Endothelial cell of umbilical vein (primary cell): ENCODE measurements at regions not wholly inside any gene's neighbourhood (a gene's known extent, or its start where the extent isn't known, plus 50 kb on each side); places are given as distances from the start of the nearest gene placed in this dataset.

Experiments used
- BruUV-seq: library from RNA; stranded (reverse); fragments of 400-500 nt; replicated peaks from 2 replicates; lab custom pipeline; 2021; lab: Mats Ljungman, UMichigan
- CTCF ChIA-PET: fragments of 300-600, 350-600 bp; sonication (Branson Sonifier 250); formaldehyde crosslinking; loops from one replicate; lab custom pipeline; 2021; ENCODE audit warnings: antibody characterized with exemption, inconsistent platforms; lab: Charles Lee
- POLR2A ChIA-PET: fragments of 300-600, 350-600 bp; sonication (Branson Sonifier 250); formaldehyde crosslinking; loops from one replicate; lab custom pipeline; 2021; ENCODE audit warnings: antibody characterized with exemption, inconsistent platforms; lab: Charles Lee
- DNase-seq: peaks from one replicate; pipeline ENCODE4 v3.0.0-alpha.2; 2011; ENCODE audit warnings: low read depth, low spot score
- FAIRE-seq: peaks from 2 replicates; lab custom pipeline; 2011; peaks lifted over from hg19 to GRCh38; lab: Jason Lieb, UNC
- H2AFZ ChIP-seq: 2 replicates; pipeline ENCODE4 v1.6.0; 2012; ENCODE audit warnings: low read depth, low read length, control low read depth, inconsistent platforms
- H3K27ac ChIP-seq: 2 replicates; pipeline ENCODE4 v1.5.1; 2011; ENCODE audit warnings: low read depth, mild to moderate bottlenecking, control low read depth, low read length, moderate library complexity; ENCODE audit not compliant: insufficient read depth
- H3K27me3 ChIP-seq, 2 experiments: 2 replicates each; pipeline versions ENCODE4 v1.6.0 to v1.6.1; 2011; ENCODE audit warnings: low read length in 2 of 2, mixed read lengths in 1 of 2; ENCODE audit not compliant: control insufficient read depth in 2 of 2, insufficient read depth in 2 of 2
- H3K36me3 ChIP-seq, 2 experiments: 2 replicates in 1 of 2; 3 replicates in 1 of 2; pipeline ENCODE4 v1.5.1; 2011; ENCODE audit warnings: low read length in 2 of 2, mild to moderate bottlenecking in 1 of 2, moderate library complexity in 1 of 2; ENCODE audit not compliant: control insufficient read depth in 2 of 2, insufficient read depth in 2 of 2; ENCODE audit errors: extremely low read depth in 1 of 2
- H3K4me1 ChIP-seq: 3 replicates; pipeline ENCODE4 v1.5.1; 2011; ENCODE audit warnings: mild to moderate bottlenecking, low read length; ENCODE audit not compliant: control insufficient read depth, insufficient read depth; ENCODE audit errors: extremely low read depth
- H3K4me2 ChIP-seq: 2 replicates; pipeline ENCODE4 v1.6.1; 2011; ENCODE audit warnings: low read length, control low read depth, mixed read lengths; ENCODE audit not compliant: insufficient read depth
- H3K4me3 ChIP-seq, 3 experiments: fragments of 200-600 bp in 1 of 3; sonication (generic), shearing (Covaris generic) in 1 of 3; replicated peaks in 1 of 3; 2 replicates each; pipeline ENCODE4 v1.5.1; 2011 to 2016; ENCODE audit warnings: control low read depth in 3 of 3, low read length in 3 of 3, mild to moderate bottlenecking in 2 of 3, inconsistent platforms in 1 of 3, low read depth in 1 of 3, moderate library complexity in 1 of 3; ENCODE audit not compliant: insufficient read depth in 1 of 3
- H3K79me2 ChIP-seq: 2 replicates; pipeline ENCODE4 v1.6.0; 2012; ENCODE audit warnings: low read length, inconsistent platforms; ENCODE audit not compliant: control insufficient read depth, insufficient read depth
- H3K9ac ChIP-seq: replicated peaks from 2 replicates; pipeline ENCODE3; 2011; ENCODE audit warnings: low read length, control low read depth; ENCODE audit not compliant: insufficient read depth; ENCODE audit errors: extremely low read depth
- H3K9me1 ChIP-seq: replicated peaks from 3 replicates; pipeline ENCODE4 v1.6.0; 2011; ENCODE audit warnings: mild to moderate bottlenecking, low read length; ENCODE audit not compliant: control insufficient read depth, insufficient read depth; ENCODE audit errors: extremely low read depth
- H3K9me3 ChIP-seq: replicated peaks from 2 replicates; pipeline ENCODE4 v1.5.1; 2012; ENCODE audit warnings: low read length, inconsistent platforms; ENCODE audit not compliant: control insufficient read depth, insufficient read depth
- H4K20me1 ChIP-seq: replicated peaks from 2 replicates; pipeline ENCODE3; 2011; ENCODE audit warnings: mild to moderate bottlenecking, low read length; ENCODE audit not compliant: control insufficient read depth, insufficient read depth; ENCODE audit errors: extremely low read depth
- CTCF ChIP-seq, 2 donors: IDR thresholded peaks; 1 replicate in 1 of 2; 2 replicates in 1 of 2; pipeline ENCODE4 v1.5.1; 2011; ENCODE audit warnings: low read length in 2 of 2, mild to moderate bottlenecking in 2 of 2, moderate library complexity in 2 of 2, control low read depth in 1 of 2, inconsistent platforms in 1 of 2, low read depth in 1 of 2; ENCODE audit not compliant: insufficient read depth in 1 of 2; ENCODE audit errors: extremely low read depth in 1 of 2
- EZH2 ChIP-seq: IDR thresholded peaks from 2 replicates; pipeline ENCODE4 v1.6.1; 2012; ENCODE audit warnings: borderline replicate concordance, low read depth, mild to moderate bottlenecking, moderate library complexity, low read length, inconsistent platforms; ENCODE audit not compliant: severe bottlenecking
- FOS ChIP-seq: IDR thresholded peaks from 2 replicates; pipeline ENCODE4 v1.6.1; 2011; ENCODE audit warnings: mild to moderate bottlenecking, low read length, moderate library complexity, borderline replicate concordance; ENCODE audit not compliant: insufficient read depth
- GATA2 ChIP-seq: IDR thresholded peaks from 2 replicates; pipeline ENCODE4 v1.7.0; 2011; ENCODE audit warnings: low read depth, mild to moderate bottlenecking, moderate library complexity, mixed read lengths, low read length; ENCODE audit not compliant: insufficient read length, insufficient read depth
- JUN ChIP-seq: IDR thresholded peaks from 2 replicates; pipeline ENCODE4 v1.6.1; 2011; ENCODE audit warnings: borderline replicate concordance, low read depth; ENCODE audit not compliant: insufficient read length, insufficient read depth
- MAX ChIP-seq: IDR thresholded peaks from 2 replicates; pipeline ENCODE4 v1.6.1; 2011; ENCODE audit not compliant: insufficient read depth, insufficient read length
- POLR2A ChIP-seq: IDR thresholded peaks from 2 replicates; pipeline ENCODE4 v1.6.1; 2012; ENCODE audit warnings: low read depth, mild to moderate bottlenecking, control low read depth, low read length
- POLR2AphosphoS5 ChIP-seq: IDR thresholded peaks from 2 replicates; pipeline ENCODE4 v1.6.1; 2012; ENCODE audit warnings: low read depth, mild to moderate bottlenecking, control low read depth, low read length, moderate library complexity; ENCODE audit not compliant: insufficient read depth
- dilution Hi-C: fragments of 300-500 bp; cut with MboI; formaldehyde crosslinking; loops from one replicate; pipeline ENCODE4 v1.15.0; 2019; ENCODE audit warnings: low sequenced_read_pairs; ENCODE audit not compliant: extremely low pct_ligation_motif_present
- intact Hi-C: fragments of 100-400 bp; cut with micrococcal nuclease; formaldehyde crosslinking; loops from one replicate; pipeline ENCODE4 v1.10.0; 2022

GRCh38 chr6:44508646-44509045 lies 121.1 kb downstream of the CDC5L start:
- no peaks in the 10 kb centered on the region for H3K4me1 ChIP-seq
- no peaks in the 10 kb centered on the region for H3K36me3 ChIP-seq
- no peak for TF ChIP-seq MAX
- no peak for TF ChIP-seq POLR2AphosphoS5
- no peak for TF ChIP-seq POLR2A
- no peak for TF ChIP-seq GATA2
- TF ChIP-seq CTCF (IDR thresholded peaks at IDR 0.05; ENCODE audit: extremely low read depth in 1 of 2, insufficient read depth in 1 of 2, low read depth in 1 of 2, low read length in 2 of 2), result no peak
- TF ChIP-seq EZH2, result no peak
- no peak for TF ChIP-seq FOS
- TF ChIP-seq JUN, result no peak
- dilution Hi-C loops, result no loop called here
- no peak overlapping the region for H3K9ac ChIP-seq
- H4K20me1 ChIP-seq, result no peaks in the 10 kb centered on the region
- H3K9me1 ChIP-seq, result no peaks in the 10 kb centered on the region
- ChIA-PET CTCF (interaction anchor here (1.2 to 2.1 kb wide), 2 partner anchors 33 kb away, joined by 5 to 16 read pairs; no protein-coding TSS in a partner anchor), POLR2A (interaction anchor here (0.7 kb wide), 1 partner anchor 269 kb away, joined by 3 read pairs; no protein-coding TSS in a partner anchor)
- H3K4me3 ChIP-seq, result no peak overlapping the region
- no peaks in the 10 kb centered on the region for H3K9me3 ChIP-seq
- no peaks in the 10 kb centered on the region for H3K79me2 ChIP-seq
- BruUV-seq, result no TSS peak
- no peak overlapping the region for H3K27ac ChIP-seq
- peaks cover 0 to 2% of the 10 kb centered on the region in 2 experiments for H3K27me3 ChIP-seq
- H3K4me2 ChIP-seq, result no peak overlapping the region
- intact Hi-C loops, result no loop called here
- DNase-seq (no peak), FAIRE-seq (no peak)
- H2AFZ ChIP-seq, result no peak overlapping the region
